Astrocyte of the cerebellum (primary cell): ENCODE measurements at regions not wholly inside any gene's neighbourhood (a gene's known extent, or its start where the extent isn't known, plus 50 kb on each side); places are given as distances from the start of the nearest gene placed in this dataset.

ENCODE experiments used
- DNase-seq: peaks from one replicate; pipeline ENCODE4 v3.0.0-alpha.2; 2011; ENCODE audit warnings: low read depth
- H3K4me3 ChIP-seq: 2 replicates; pipeline ENCODE4 v1.5.1; 2011; ENCODE audit warnings: mild to moderate bottlenecking, low read depth, low read length, moderate library complexity
- CTCF ChIP-seq: IDR thresholded peaks from 2 replicates; pipeline ENCODE4 v1.5.1; 2012; ENCODE audit warnings: low read length, low read depth, moderate library complexity, mild to moderate bottlenecking; ENCODE audit errors: missing control alignments
- in situ Hi-C: cut with HindIII; loops from 2 replicates; pipeline ENCODE4 v1.10.0; 2017; ENCODE audit warnings: low sequenced_read_pairs

DNA sequence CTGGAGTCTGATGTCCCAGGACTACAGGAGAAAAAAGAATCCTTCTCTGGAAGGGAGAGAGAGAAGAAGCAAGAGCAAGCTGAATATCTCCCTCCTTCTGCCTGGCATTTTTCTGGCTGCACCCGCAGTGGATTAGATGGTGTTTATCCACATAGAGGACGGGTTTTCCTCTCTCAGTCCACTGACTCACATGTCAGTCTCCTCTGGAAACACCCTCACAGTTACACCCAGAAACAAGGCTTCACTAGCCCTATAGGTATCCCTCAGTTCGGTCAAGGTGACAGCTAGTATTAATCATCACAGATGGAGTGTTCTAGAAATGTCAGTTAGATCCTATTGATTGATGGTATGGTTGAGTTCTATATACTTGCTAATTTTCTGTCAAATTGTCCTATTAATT lies 87.9 kb downstream of the RHOU start:
- no peak for DNase-seq
- in situ Hi-C loops, result no loop called here
- TF ChIP-seq CTCF, result no peak
- H3K4me3 ChIP-seq, result no peak overlapping the region

GRCh38 chr1:228824366-228824765 lies 89.1 kb downstream of the RHOU start:
- no peak for TF ChIP-seq CTCF
- no peak for DNase-seq
- H3K4me3 ChIP-seq, result no peak overlapping the region
- in situ Hi-C loops, result no loop called here

DNA sequence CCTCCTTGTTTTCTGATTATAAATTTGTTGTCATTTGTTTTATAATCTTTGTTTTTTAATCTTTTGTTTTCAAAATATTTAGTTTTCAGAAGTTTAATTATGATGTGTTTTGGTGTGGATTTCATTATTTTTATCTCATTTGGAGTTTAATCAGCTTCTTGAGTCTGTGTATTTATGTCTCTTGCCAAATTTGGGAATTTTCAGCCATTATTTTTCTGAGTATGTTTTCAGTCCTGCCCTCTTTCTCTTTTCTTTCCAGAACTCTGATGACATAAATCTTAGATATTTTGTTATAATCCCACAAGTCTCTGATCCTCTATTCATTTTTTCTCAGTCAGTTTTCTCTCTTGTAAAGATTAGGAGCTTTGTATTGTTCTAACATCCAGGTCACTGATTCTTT lies 89.8 kb downstream of the RHOU start:
- no peak for TF ChIP-seq CTCF
- H3K4me3 ChIP-seq, result no peak overlapping the region
- no peak for DNase-seq
- in situ Hi-C loops, result no loop called here

DNA sequence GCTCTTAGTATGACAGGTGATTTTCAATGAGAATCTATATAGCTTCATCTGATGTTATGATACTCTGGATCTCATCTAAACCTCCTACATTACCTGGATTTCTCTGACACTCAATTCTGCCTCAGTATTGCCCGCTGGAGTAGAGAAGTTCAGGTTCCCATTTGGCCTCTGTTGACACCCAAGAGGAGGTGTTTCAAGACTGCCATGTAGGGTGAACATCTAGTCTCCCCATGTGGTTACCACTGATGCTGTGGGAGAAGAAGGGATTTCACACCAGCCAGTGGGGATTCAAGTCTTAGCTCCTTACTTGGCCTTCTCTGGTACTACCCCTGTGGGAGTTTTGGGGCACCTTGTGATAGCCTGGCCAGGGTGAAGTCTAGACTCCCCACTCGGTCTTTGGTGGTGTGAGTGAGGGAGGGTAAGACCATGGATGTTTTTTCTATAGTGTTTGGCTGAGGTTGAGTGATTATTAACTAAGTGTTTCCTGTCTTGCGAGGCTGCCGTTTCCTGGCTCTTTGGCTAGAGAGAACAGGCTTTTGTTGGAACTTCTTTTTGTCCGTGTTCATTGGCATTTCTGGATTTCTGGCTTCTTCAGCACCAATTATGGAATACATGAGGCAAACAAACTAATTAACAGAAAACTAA lies 90.7 kb downstream of the RHOU start:
- TF ChIP-seq CTCF, result no peak
- no peak for DNase-seq
- H3K4me3 ChIP-seq, result no peak overlapping the region
- in situ Hi-C loops, result no loop called here

DNA sequence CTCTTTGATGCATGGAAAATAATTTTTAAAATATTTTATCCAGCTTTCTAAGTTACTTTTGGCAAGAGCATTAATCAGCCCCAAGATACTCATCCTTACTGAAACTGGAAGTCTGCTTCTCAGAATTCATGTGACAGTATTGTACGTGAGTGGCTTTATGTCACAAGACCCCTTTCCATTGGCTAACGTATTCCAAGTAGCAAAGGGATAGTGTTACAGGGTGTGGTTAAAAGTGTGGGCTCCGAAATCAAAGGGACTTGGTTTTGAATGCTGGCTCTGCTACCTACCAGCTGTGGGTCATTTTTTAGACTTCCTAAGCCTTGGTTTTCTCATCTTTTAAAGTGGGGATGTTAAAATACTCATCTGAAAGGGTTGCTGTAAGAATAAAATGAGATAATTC lies 91.7 kb downstream of the RHOU start:
- TF ChIP-seq CTCF, result no peak
- in situ Hi-C loops, result no loop called here
- H3K4me3 ChIP-seq, result no peak overlapping the region
- DNase-seq, result no peak

- TF ChIP-seq CTCF, result no peak
Observed at GRCh38 chr1:228828151-228828550, 92.9 kb downstream of the RHOU start.

More at GRCh38 chr1:228828151-228828550, 92.9 kb downstream of the RHOU start:
- in situ Hi-C loops, result no loop called here
- no peak overlapping the region for H3K4me3 ChIP-seq
- DNase-seq, result no peak
